MM.1S (cell line): ENCODE measurements at regions not wholly inside any gene's neighbourhood (a gene's known extent, or its start where the extent isn't known, plus 50 kb on each side); places are given as distances from the start of the nearest gene placed in this dataset.

ENCODE experiments used
- DNase-seq: peaks from one replicate; pipeline ENCODE4 v3.0.0-alpha.2; 2015
- H2AFZ ChIP-seq: fragments of 300-600 bp; sonication (generic); 2 replicates; pipeline ENCODE4 v1.6.0; 2016; ENCODE audit warnings: antibody characterized with exemption, low read length
- H3F3A ChIP-seq: fragments of 300-600 bp; sonication (generic); 2 replicates; pipeline ENCODE4 v1.6.1; 2016; ENCODE audit warnings: mild to moderate bottlenecking, antibody characterized with exemption, low read length, moderate library complexity, mixed read lengths; ENCODE audit not compliant: insufficient read depth
- H3K27ac ChIP-seq: fragments of 300-600 bp; sonication (generic); 2 replicates; pipeline ENCODE4 v1.5.1; 2016; ENCODE audit warnings: mild to moderate bottlenecking, low read length
- H3K27me3 ChIP-seq: fragments of 300-600 bp; sonication (generic); replicated peaks from 2 replicates; pipeline ENCODE4 v1.6.0; 2016; ENCODE audit warnings: low read length; ENCODE audit not compliant: insufficient read depth
- H3K36me3 ChIP-seq: fragments of 300-600 bp; sonication (generic); replicated peaks from 2 replicates; pipeline ENCODE4 v1.6.1; 2016; ENCODE audit warnings: mild to moderate bottlenecking, low read length, mixed read lengths; ENCODE audit not compliant: insufficient read depth
- H3K4me1 ChIP-seq: fragments of 300-600 bp; sonication (generic); 2 replicates; pipeline ENCODE4 v1.6.1; 2016; ENCODE audit warnings: low read length, mixed read lengths
- H3K4me2 ChIP-seq: fragments of 300-600 bp; sonication (generic); 2 replicates; pipeline ENCODE4 v1.6.0; 2016; ENCODE audit warnings: low read depth, low read length
- H3K4me3 ChIP-seq: fragments of 300-600 bp; sonication (generic); 2 replicates; pipeline ENCODE4 v1.5.1; 2016; ENCODE audit warnings: low read length, mixed read lengths
- H3K79me2 ChIP-seq: fragments of 300-600 bp; sonication (generic); 2 replicates; pipeline ENCODE4 v1.6.1; 2016; ENCODE audit warnings: mixed run types, low read length, mixed read lengths
- H3K9ac ChIP-seq: fragments of 300-600 bp; sonication (generic); 2 replicates; pipeline ENCODE4 v1.6.1; 2016; ENCODE audit warnings: low read length, mixed read lengths
- H3K9me2 ChIP-seq: fragments of 300-600 bp; sonication (generic); replicated peaks from 2 replicates; pipeline ENCODE4 v1.6.1; 2016; ENCODE audit warnings: mild to moderate bottlenecking, low read length, mixed read lengths; ENCODE audit not compliant: insufficient read depth
- H3K9me3 ChIP-seq: fragments of 300-600 bp; sonication (generic); replicated peaks from 2 replicates; pipeline ENCODE4 v1.6.1; 2016; ENCODE audit warnings: mild to moderate bottlenecking, low read length, mixed read lengths; ENCODE audit not compliant: insufficient read depth
- H4K20me1 ChIP-seq: fragments of 300-600 bp; sonication (generic); 2 replicates; pipeline ENCODE4 v1.6.1; 2016; ENCODE audit warnings: mild to moderate bottlenecking, low read length, moderate library complexity, mixed read lengths; ENCODE audit not compliant: insufficient read depth
- CTCF ChIP-seq: fragments of 300-600 bp; sonication (generic); IDR thresholded peaks from 2 replicates; pipeline ENCODE4 v1.5.1; 2016; ENCODE audit warnings: antibody characterized with exemption, low read length, mixed read lengths
- EZH2 ChIP-seq: fragments of 300-600 bp; sonication (generic); optimal IDR thresholded peaks from 2 replicates; pipeline ENCODE3; 2017; ENCODE audit warnings: low read depth, mild to moderate bottlenecking, antibody characterized with exemption, low read length, mixed read lengths
- EZH2phosphoT487 ChIP-seq: fragments of 300-600 bp; sonication (generic); IDR thresholded peaks from 2 replicates; pipeline ENCODE4 v1.6.1; 2018; ENCODE audit warnings: antibody characterized with exemption, low read length

GRCh38 chr14:98143566-98143965, 1128.4 kb downstream of the BCL11B start:
- no peaks in the 10 kb centered on the region for H4K20me1 ChIP-seq
- H3K4me2 ChIP-seq, result no peak overlapping the region
- H3K4me1 ChIP-seq, result peaks cover 7% of the 10 kb centered on the region
- H2AFZ ChIP-seq, result no peak overlapping the region
- no peaks in the 10 kb centered on the region for H3K36me3 ChIP-seq
- no peaks in the 10 kb centered on the region for H3K79me2 ChIP-seq
- no peak for DNase-seq
- no peak overlapping the region for H3K27ac ChIP-seq
- TF ChIP-seq CTCF, result no peak
- no peak for TF ChIP-seq EZH2phosphoT487
- no peak for TF ChIP-seq EZH2
- H3F3A ChIP-seq, result no peaks in the 10 kb centered on the region
- H3K9ac ChIP-seq, result no peak overlapping the region
- H3K4me3 ChIP-seq, result no peak overlapping the region
- no peaks in the 10 kb centered on the region for H3K9me2 ChIP-seq
- no peaks in the 10 kb centered on the region for H3K27me3 ChIP-seq
- H3K9me3 ChIP-seq, result no peaks in the 10 kb centered on the region

GRCh38 chr14:98144964-98145363, 1127.0 kb downstream of the BCL11B start:
- no peaks in the 10 kb centered on the region for H3K79me2 ChIP-seq
- H4K20me1 ChIP-seq, result no peaks in the 10 kb centered on the region

DNA sequence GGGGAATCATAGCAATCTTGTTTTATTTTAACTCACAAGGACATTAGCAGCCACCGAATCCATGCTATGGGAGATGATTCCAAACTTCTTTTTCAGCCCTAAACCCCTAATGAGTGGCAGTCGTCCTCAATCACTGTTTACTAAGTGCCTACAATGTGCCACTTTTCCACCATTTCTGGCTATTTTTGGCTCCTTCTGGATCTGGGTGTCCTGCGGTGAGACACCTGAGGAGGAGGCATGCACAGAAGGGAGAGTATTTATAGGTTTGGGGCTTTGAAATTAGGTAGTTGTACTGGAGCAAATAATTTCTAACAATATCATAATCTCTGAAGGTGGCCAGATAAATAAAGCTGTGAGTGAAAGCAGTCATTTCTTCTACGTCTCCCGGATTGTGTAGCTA, 1125.6 kb downstream of the BCL11B start:
- Histone ChIP-seq H3K4me2 (no peak overlapping the region), H3F3A (no peaks in the 10 kb centered on the region), H3K9me3 (no peaks in the 10 kb centered on the region), H2AFZ (no peak overlapping the region), H4K20me1 (no peaks in the 10 kb centered on the region), H3K36me3 (no peaks in the 10 kb centered on the region), H3K27me3 (no peaks in the 10 kb centered on the region), H3K9ac (no peak overlapping the region), H3K4me1 (no peaks in the 10 kb centered on the region), H3K4me3 (no peak overlapping the region), H3K79me2 (no peaks in the 10 kb centered on the region), H3K9me2 (no peaks in the 10 kb centered on the region), H3K27ac (no peak overlapping the region)
- no peak for DNase-seq
- TF ChIP-seq EZH2 (no peak), EZH2phosphoT487 (no peak), CTCF (no peak)

More at GRCh38 chr14:98144964-98145363, 1127.0 kb downstream of the BCL11B start:
- no peaks in the 10 kb centered on the region for H3K9me3 ChIP-seq
- H3K4me3 ChIP-seq, result no peak overlapping the region
- no peak overlapping the region for H2AFZ ChIP-seq
- TF ChIP-seq EZH2phosphoT487 (no peak), CTCF (no peak), EZH2 (no peak)
- H3K9ac ChIP-seq, result no peak overlapping the region
- H3K4me2 ChIP-seq, result no peak overlapping the region
- H3K36me3 ChIP-seq, result no peaks in the 10 kb centered on the region
- no peak overlapping the region for H3K27ac ChIP-seq
- H3K4me1 ChIP-seq, result no peaks in the 10 kb centered on the region
- no peaks in the 10 kb centered on the region for H3K27me3 ChIP-seq
- no peak for DNase-seq
- no peaks in the 10 kb centered on the region for H3K9me2 ChIP-seq
- H3F3A ChIP-seq, result no peaks in the 10 kb centered on the region
